Astrocyte (in vitro differentiated cells and primary cell): ENCODE measurements at regions not wholly inside any gene's neighbourhood (a gene's known extent, or its start where the extent isn't known, plus 50 kb on each side); places are given as distances from the start of the nearest gene placed in this dataset.

Source experiments
- DNase-seq: peaks from one replicate; pipeline ENCODE4 v3.0.0-alpha.2; 2010; ENCODE audit warnings: low read depth
- FAIRE-seq: peaks from 2 replicates; lab custom pipeline; 2011; peaks lifted over from hg19 to GRCh38; lab: Jason Lieb, UNC
- H2AFZ ChIP-seq: 2 replicates; pipeline ENCODE4 v1.6.0; 2012; ENCODE audit warnings: low read depth, low read length, inconsistent platforms
- H3K27ac ChIP-seq: 2 replicates; pipeline ENCODE4 v1.5.1; 2011; ENCODE audit warnings: low read depth, low read length, inconsistent platforms
- H3K27me3 ChIP-seq: 2 replicates; pipeline ENCODE4 v1.6.0; 2011; ENCODE audit warnings: low read length, inconsistent platforms; ENCODE audit not compliant: insufficient read depth
- H3K36me3 ChIP-seq: 2 replicates; pipeline ENCODE4 v1.5.1; 2011; ENCODE audit warnings: low read length, inconsistent platforms; ENCODE audit not compliant: insufficient read depth
- H3K4me1 ChIP-seq: 2 replicates; pipeline ENCODE4 v1.5.1; 2011; ENCODE audit warnings: low read length, inconsistent platforms; ENCODE audit not compliant: insufficient read depth
- H3K4me2 ChIP-seq: 2 replicates; pipeline ENCODE4 v1.6.0; 2012; ENCODE audit warnings: low read length, inconsistent platforms
- H3K4me3 ChIP-seq: 2 replicates; pipeline ENCODE4 v1.5.1; 2011; ENCODE audit warnings: low read depth, mild to moderate bottlenecking, low read length, inconsistent platforms; ENCODE audit not compliant: insufficient read depth
- H3K79me2 ChIP-seq: 2 replicates; pipeline ENCODE4 v1.6.0; 2012; ENCODE audit warnings: mild to moderate bottlenecking, low read length, inconsistent platforms; ENCODE audit not compliant: insufficient read depth
- H3K9ac ChIP-seq: 2 replicates; pipeline ENCODE4 v1.6.0; 2012; ENCODE audit warnings: mild to moderate bottlenecking, low read length, inconsistent platforms
- H3K9me3 ChIP-seq: 2 replicates; pipeline ENCODE4 v1.5.1; 2012; ENCODE audit warnings: low read depth, mild to moderate bottlenecking, low read length, inconsistent platforms; ENCODE audit not compliant: insufficient read depth
- H4K20me1 ChIP-seq: 2 replicates; pipeline ENCODE4 v1.6.0; 2012; ENCODE audit warnings: low read length, inconsistent platforms; ENCODE audit not compliant: insufficient read depth
- H3K27ac Mint-ChIP-seq: one replicate; pipeline ENCODE4 v1.8.0; 2021; ENCODE audit warnings: mild to moderate bottlenecking, mixed read lengths; ENCODE audit not compliant: unreplicated experiment
- H3K27me3 Mint-ChIP-seq: one replicate; pipeline ENCODE4 v1.8.0; 2021; ENCODE audit warnings: low read depth, mixed read lengths; ENCODE audit not compliant: unreplicated experiment
- H3K36me3 Mint-ChIP-seq: one replicate; pipeline ENCODE4 v1.8.0; 2021; ENCODE audit warnings: low read depth, mixed read lengths; ENCODE audit not compliant: unreplicated experiment
- H3K4me1 Mint-ChIP-seq: one replicate; pipeline ENCODE4 v1.8.0; 2021; ENCODE audit warnings: low read depth, mixed read lengths; ENCODE audit not compliant: unreplicated experiment
- H3K4me3 Mint-ChIP-seq: one replicate; pipeline ENCODE4 v1.8.0; 2021; ENCODE audit warnings: mild to moderate bottlenecking, moderate library complexity, mixed read lengths; ENCODE audit not compliant: unreplicated experiment
- H3K9me3 Mint-ChIP-seq: one replicate; pipeline ENCODE4 v1.8.0; 2021; ENCODE audit warnings: mild to moderate bottlenecking, mixed read lengths; ENCODE audit not compliant: unreplicated experiment
- EZH2 ChIP-seq: IDR thresholded peaks from 2 replicates; pipeline ENCODE4 v1.6.1; 2012; ENCODE audit warnings: mild to moderate bottlenecking, low read length, inconsistent platforms; ENCODE audit not compliant: insufficient read depth
- TF ChIP-seq, protein P1 (sequence below): IDR thresholded peaks from 2 replicates; pipeline ENCODE4 v1.5.1; 2011; ENCODE audit warnings: low read depth, mild to moderate bottlenecking, inconsistent platforms, low read length, moderate library complexity; ENCODE audit not compliant: insufficient read depth

GRCh38 chr20:59471653-59472421, 132.5 kb upstream of the PHACTR3 start:
- Histone ChIP-seq H4K20me1 (no peaks in the 10 kb centered on the region), H3K9me3 (no peaks in the 10 kb centered on the region), H2AFZ (no peak overlapping the region), H3K79me2 (no peaks in the 10 kb centered on the region), H3K36me3 (no peaks in the 10 kb centered on the region), H3K9ac (no peak overlapping the region), H3K4me2 (no peak overlapping the region), H3K27ac (no peak overlapping the region), H3K27me3 (no peaks in the 10 kb centered on the region), H3K4me3 (no peak overlapping the region), H3K4me1 (no peaks in the 10 kb centered on the region)
- no peak overlapping the region for H3K4me3 Mint-ChIP-seq
- H3K36me3 Mint-ChIP-seq, result no peaks in the 10 kb centered on the region
- no peak for FAIRE-seq
- no peak for DNase-seq
- TF ChIP-seq EZH2, result no peak
- TF ChIP-seq, protein P1, sequence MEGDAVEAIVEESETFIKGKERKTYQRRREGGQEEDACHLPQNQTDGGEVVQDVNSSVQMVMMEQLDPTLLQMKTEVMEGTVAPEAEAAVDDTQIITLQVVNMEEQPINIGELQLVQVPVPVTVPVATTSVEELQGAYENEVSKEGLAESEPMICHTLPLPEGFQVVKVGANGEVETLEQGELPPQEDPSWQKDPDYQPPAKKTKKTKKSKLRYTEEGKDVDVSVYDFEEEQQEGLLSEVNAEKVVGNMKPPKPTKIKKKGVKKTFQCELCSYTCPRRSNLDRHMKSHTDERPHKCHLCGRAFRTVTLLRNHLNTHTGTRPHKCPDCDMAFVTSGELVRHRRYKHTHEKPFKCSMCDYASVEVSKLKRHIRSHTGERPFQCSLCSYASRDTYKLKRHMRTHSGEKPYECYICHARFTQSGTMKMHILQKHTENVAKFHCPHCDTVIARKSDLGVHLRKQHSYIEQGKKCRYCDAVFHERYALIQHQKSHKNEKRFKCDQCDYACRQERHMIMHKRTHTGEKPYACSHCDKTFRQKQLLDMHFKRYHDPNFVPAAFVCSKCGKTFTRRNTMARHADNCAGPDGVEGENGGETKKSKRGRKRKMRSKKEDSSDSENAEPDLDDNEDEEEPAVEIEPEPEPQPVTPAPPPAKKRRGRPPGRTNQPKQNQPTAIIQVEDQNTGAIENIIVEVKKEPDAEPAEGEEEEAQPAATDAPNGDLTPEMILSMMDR, result no peak
- H3K27me3 Mint-ChIP-seq, result peaks cover 27% of the 10 kb centered on the region
- no peak overlapping the region for H3K27ac Mint-ChIP-seq
- peaks cover 14% of the 10 kb centered on the region for H3K9me3 Mint-ChIP-seq
- no peaks in the 10 kb centered on the region for H3K4me1 Mint-ChIP-seq

- Histone ChIP-seq H3K27me3 (no peaks in the 10 kb centered on the region), H3K79me2 (no peaks in the 10 kb centered on the region), H3K27ac (no peak overlapping the region), H3K4me3 (no peak overlapping the region), H3K36me3 (no peaks in the 10 kb centered on the region), H3K9me3 (no peaks in the 10 kb centered on the region), H3K4me1 (no peaks in the 10 kb centered on the region), H4K20me1 (no peaks in the 10 kb centered on the region), H3K9ac (no peak overlapping the region), H3K4me2 (no peak overlapping the region), H2AFZ (no peak overlapping the region)
- H3K27ac Mint-ChIP-seq, result no peak overlapping the region
- TF ChIP-seq, protein P1, result no peak
- TF ChIP-seq EZH2, result no peak
- FAIRE-seq (no peak), DNase-seq (no peak)
- H3K27me3 Mint-ChIP-seq, result peaks cover 20% of the 10 kb centered on the region
- no peak overlapping the region for H3K4me3 Mint-ChIP-seq
- H3K9me3 Mint-ChIP-seq, result peaks cover 14% of the 10 kb centered on the region
- no peaks in the 10 kb centered on the region for H3K4me1 Mint-ChIP-seq
- no peaks in the 10 kb centered on the region for H3K36me3 Mint-ChIP-seq
These were observed 130.6 kb upstream of the PHACTR3 start for GRCh38 chr20:59473742-59474141.

DNA sequence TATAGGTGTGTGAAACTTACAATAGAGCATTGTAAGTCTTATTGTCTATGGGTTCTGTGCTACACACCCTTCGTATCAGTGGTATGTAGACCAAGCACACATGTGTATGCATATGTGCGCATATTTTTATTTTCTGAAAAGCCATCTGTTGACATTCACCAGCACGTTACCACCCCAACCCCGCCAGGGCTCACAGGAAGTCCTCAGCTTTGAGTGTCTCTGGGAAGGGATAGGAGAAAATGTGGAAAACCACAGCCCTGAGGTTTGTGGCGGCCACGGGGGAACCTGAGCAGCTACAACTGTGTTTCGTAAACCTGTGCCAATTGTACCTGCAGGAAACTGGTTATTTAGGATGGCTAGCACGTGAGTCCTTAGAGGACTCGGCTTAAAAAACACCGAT, 123.3 kb upstream of the PHACTR3 start:
- H3K79me2 ChIP-seq, result no peaks in the 10 kb centered on the region
- no peak overlapping the region for H3K4me3 ChIP-seq
- peaks cover 5% of the 10 kb centered on the region for H3K9me3 ChIP-seq
- Mint-ChIP-seq H3K36me3 (no peaks in the 10 kb centered on the region), H3K9me3 (peaks cover 1% of the 10 kb centered on the region), H3K4me3 (no peak overlapping the region), H3K27ac (no peak overlapping the region), H3K4me1 (no peaks in the 10 kb centered on the region), H3K27me3 (peaks cover 10% of the 10 kb centered on the region)
- H3K36me3 ChIP-seq, result no peaks in the 10 kb centered on the region
- H3K4me2 ChIP-seq, result no peak overlapping the region
- no peak for TF ChIP-seq EZH2
- no peak overlapping the region for H3K27ac ChIP-seq
- no peaks in the 10 kb centered on the region for H3K27me3 ChIP-seq
- H3K9ac ChIP-seq, result no peak overlapping the region
- no peaks in the 10 kb centered on the region for H4K20me1 ChIP-seq
- H2AFZ ChIP-seq, result no peak overlapping the region
- no peak for FAIRE-seq
- H3K4me1 ChIP-seq, result no peaks in the 10 kb centered on the region
- no peak for DNase-seq
